Kidney glomerular epithelial cell (primary cell): ENCODE measurements at regions not wholly inside any gene's neighbourhood (a gene's known extent, or its start where the extent isn't known, plus 50 kb on each side); places are given as distances from the start of the nearest gene placed in this dataset.
"Not testable (repeated sequence)": the region's sequence is repeated elsewhere in the genome, so short reads cannot be mapped to it uniquely, and the experiment has no call there.

Experiments
- DNase-seq: peaks from one replicate; lab custom pipeline; 2025; lab: John Stamatoyannopoulos, UW

DNA sequence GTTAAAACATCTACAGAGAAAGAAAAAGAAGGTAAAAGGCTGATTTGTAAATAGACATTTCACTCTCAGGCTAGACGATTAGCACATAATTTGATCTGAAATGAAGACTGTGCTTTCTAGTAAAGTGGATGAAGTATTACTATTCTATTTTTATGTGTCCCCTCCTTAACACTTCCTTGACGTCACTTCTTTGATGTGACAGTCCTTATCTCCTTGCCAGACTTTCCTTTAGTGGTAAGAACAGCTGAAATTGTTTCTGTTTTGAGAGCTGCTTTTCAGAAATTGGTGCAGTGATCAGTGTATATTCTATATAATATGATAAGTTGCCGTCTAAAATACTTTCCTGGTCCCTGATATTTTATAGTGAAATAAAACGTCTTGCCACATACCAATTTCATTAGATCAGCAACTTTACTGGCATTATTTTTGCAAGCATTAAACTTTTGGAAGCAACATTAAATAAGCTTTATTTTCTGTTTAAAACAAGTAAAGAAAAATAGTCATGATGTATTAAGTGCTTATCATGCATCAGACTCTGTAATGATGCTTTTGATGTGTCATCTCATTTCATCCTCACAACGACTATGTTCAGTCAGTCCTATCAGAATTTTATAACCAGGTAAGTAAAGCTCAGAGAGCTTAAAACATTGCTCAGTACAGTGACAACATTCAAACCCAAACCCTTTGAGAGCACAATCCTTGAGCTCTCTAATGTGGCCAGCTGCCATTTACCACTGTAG, 210.3 kb upstream of the PCDH9 start:
- DNase-seq, result no peak

DNA sequence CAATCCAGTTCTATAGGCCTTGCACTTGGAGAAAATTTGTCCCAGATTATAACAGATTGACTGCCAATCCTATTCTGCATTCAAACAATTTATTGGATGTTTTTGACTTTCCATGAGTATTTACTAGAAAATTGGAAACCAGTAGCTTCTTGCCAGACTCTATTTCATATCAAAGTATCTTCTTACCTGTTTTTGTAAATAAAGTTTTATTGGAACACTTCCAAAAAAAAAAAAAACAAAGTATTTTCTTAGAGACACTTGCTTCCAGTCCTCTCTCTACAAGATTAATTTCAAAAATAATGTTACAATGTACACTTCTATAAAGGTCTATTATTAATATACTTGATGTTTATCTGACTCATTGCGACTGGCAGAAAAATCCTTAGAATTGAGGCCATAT, 209.2 kb upstream of the PCDH9 start:
- DNase-seq, result no peak

DNA sequence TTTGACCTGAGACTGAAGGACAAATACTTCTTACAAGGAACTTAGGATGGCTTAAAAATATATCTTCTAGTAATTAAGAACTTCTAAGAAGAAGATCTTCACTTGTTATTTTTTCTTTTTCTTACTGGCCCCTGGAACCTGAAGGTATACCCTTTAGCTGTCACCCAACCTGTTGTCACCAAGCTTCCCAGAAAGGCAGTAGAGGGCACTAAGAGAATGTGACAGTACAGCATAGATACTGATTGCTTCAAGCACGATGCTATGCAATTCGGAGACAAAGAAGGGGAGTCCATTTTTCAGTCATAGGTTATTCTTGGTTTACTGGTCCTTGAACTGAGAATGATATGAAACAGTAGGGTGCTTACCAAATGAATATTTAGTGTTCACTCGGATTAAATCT, 208.3 kb upstream of the PCDH9 start:
- DNase-seq, result no peak

DNA sequence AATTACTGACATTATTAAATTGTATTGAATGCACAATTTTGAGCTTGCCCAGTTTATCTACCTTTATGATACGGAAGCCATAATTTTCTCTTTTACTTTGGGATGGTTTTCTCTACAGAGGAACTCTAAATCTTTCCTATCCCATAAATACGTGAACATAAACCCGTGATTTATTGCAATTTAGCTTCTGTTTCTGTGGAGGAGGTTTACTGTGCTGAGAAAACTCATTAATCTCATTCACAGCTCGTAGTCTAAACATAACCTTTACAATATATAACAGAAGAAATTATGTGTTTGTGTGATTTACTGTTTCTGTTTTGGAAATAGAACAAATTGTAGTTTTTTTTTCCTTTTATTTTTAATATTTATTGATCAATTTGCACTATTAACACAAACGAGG, 207.1 kb upstream of the PCDH9 start:
- DNase-seq, result no peak

DNA sequence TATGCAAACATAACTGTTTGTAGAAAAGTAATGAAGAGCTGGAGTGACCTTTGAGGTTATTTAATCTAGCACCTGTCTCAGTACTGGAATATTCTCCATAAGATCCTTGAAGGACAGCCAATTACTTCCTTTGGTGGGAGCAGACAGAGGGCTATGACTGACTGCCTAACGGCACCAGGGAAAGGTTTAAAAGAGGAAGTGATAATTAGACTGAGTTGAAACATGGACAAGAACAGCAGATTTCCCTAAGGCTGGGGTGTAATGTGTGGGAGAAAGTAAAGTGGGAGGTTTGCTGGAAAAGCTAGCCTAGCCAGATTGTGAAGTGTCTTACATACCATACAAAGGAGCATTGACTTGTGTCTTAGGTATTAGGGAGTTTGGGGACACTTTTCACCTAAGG, 191.3 kb upstream of the PCDH9 start:
- DNase-seq, result no peak

DNA sequence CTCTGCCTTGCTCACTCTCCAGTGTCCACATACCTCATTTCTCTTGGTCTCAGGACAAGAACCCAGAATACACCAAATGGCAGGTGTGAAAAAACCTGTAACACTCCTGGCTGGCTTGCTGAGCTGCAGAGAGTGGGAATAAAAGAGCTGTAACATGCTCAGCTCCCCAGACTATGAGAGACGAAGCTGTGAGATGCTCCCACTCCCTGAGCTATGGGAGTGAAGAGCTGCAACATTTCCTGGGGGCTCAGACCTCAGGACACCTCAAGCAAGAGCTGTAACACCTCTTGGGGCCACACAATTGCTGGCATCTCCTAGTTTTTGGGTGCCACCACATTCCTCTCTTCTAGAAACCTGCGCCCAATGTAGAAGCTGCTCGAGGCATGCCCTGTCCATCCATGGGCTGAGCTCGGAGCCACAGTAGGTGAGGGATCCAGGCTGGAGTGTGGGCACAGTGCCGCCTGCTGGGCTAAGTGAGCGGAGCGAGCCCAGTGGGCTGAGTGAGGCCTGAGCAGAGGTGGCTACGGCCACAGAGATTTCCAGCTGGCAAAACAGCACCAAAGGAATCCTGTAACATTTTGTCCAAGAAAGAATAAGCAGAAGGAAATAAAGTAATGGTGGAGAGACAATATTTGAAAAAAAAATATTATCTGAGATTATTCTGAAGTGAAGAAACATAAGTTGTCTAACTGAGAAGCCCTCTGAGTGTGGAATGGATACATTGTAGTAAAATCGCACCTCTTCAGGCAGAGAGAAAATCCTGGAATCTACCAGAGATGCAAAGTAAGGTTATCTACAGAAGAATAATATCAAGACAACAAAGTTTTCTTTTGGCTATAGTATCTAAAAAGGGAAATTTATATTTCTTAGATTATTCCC, 186.2 kb upstream of the PCDH9 start:
- no peak for DNase-seq

DNA sequence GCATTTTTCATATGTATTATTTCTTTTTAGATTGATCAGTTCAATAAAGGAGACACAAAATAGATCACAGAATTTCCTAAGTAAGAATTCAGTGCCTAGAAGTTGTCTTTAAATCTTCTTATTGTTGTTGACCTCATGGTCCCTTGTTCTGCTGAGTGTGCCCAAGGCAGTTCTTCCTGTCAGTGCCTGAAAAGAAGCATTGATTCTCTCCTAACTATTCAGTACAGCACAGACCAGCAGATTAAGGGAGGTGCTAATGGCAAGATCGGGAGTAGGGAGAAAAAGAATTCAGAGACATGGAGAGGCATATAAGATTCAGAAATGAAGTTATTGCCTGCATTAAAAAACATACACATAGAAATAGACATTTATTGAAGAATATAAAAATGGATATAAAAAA, 180.5 kb upstream of the PCDH9 start:
- no peak for DNase-seq

DNA sequence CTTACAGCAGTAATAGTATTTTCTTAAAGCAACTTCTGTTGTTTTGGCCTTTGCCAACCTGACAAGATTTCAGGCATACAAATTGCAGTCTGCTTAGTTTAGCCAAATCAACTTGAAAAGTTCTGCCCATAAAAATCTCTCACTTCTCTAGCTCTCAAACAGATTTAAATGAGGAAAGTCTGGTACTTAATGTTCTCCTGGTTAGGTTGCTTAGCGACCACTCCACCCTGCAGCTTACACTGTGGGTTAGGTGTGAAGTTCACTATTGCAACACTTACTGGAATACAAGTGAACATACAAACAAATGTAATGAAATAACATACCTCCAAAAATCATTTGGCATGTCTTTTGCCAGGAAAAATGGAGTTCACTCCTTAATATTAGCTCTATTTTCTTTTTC, 178.7 kb upstream of the PCDH9 start:
- no peak for DNase-seq

DNA sequence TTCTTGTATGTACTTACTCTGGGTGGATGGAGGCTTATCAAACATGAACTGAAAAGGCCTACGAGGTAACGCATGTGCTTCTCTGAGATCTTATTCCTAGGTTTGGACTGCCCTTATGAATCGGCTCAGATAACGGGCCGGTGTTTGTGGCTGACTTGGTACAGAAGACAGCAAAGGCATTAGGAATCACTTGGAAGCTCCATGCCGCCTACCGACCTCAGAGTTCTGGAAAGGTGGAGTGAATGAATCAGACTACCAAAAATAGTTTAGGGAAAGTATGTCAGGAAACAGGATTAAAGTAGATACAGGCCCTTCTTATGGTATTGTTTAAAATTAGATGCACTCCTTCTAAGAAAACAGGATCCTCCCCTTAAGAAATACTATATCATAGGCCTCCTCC, 172.4 kb upstream of the PCDH9 start:
- DNase-seq, result no peak

DNA sequence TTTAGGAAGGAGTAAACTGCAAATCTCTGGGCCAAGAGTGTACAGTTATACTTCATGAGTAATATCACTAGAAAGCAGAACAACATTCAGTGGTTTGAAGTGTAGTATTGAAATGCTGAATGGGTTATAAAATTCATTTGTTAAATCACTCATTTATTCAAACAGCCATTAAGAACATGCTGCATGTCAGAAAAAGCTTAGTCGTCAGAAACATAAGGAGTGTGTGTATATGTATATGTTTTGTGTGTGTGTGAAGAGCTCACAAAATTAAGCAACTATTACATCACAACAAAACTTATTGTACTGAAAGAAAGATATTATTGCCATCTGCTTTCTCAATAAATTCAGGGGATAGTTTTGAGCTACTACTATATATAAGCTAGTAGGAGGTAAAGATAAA, 165.4 kb upstream of the PCDH9 start:
- no peak for DNase-seq

DNA sequence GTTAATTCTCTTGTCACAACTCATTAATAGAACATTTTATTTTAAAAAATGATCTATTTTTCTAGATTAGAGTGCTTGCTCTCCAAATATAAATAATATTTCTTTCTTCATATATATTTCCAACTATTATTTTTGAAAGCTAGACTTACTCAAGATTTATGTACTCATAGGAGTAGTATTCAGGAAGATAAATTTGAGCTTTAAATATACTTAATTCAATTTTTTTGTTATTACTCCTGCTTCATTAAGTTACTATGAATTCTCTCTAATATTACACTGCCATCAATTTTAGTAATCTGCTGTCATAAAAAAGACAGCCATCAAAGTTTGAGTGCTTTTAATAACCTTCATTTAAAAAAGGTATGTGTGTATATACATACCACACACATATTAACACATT, 161.9 kb upstream of the PCDH9 start:
- no peak for DNase-seq

DNA sequence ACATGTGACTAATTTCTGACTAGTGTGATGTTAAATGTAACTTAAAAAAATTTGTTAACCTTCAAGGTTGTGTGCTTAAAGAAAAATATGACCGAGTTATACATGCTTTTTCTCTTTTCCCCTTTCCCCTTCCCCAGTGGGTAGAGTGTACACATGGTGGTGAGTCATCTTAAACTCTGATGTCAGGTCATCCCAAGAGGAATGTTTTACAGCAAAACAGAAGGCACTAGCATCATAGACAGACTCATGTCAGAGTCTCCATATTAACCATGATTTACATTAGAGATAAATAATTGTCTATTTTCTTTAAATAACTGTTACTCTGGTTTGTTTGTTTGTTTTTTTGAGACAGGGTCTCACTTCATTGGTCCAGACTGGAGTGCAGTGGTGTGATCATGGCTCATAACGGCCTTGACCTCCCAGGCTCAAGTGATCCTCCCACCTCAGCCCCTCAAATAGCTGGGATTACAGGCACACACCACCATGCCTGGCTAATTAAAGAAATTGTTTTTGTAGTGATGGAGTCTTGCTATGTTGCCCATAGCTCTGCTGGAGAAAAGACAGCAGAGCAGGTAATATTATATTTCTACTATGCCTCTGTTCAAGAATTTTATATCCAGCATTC, 160.4 kb upstream of the PCDH9 start:
- no peak for DNase-seq

DNA sequence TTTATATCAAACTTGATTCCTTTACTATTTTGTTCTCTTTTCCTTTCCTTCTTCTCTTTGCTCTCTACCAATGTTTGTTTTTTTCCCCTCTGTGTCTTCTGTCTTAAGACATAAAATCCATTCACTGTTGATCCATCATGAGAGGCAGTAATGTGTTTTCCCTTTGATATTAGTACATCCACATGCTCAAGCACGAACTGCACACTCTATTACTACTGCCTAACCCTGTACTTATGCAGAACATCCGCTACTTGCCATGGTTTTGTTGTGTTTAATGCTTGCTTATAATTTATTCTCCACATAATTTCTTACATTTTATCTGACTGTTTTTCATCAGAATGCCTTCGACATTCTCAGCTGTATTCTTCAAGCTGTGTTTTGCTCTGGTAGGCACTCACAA, 159.0 kb upstream of the PCDH9 start:
- DNase-seq, result no peak

DNA sequence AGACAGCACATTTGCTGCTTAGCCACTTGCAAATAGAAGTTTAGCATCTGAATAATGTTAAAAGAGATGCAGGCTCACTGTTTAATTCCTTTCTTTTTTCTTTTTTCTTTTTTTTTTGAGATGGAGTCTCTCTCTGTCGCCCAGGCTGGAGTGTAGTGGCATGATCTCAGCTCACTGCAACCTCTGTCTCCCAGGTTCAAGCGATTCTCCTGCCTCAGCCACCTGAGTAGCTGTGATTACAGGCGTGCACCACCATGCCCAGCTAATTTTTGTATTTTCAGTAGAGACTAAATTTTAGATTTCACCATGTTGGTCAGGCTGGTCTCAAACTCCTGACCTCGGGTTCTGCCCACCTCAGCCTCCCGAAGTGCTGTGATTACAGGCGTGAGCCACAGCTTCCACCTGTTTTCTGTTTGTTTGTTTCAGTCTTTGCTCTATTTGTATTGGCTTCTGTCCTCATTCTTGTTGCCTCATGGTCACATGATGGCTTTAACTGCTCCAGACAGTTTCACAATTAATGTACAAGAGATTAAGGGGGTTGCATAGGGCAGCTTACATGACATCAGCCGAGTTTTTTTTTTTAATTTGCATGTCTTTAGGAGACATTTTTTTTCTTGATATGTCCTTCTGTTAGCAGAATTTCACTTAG, 153.1 kb upstream of the PCDH9 start:
- not testable (repeated sequence) for DNase-seq

DNA sequence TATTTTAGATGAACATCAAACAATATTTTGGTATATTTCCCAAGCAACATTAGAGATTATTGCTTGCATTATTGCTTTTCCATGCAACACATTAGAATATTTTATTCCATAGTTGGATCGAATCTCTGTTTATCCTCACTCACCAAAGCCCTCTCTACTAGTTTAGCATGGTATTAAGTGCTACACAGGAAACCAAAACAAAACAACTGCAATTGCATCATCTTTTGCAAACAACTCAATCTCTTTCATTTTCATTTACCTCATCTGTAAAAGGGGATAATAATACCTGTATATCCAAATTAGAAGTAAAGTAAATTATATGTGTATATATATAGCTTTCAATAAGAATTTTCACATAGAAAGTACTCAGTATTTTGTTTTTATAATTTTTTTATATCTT, 147.8 kb upstream of the PCDH9 start:
- DNase-seq, result no peak

DNA sequence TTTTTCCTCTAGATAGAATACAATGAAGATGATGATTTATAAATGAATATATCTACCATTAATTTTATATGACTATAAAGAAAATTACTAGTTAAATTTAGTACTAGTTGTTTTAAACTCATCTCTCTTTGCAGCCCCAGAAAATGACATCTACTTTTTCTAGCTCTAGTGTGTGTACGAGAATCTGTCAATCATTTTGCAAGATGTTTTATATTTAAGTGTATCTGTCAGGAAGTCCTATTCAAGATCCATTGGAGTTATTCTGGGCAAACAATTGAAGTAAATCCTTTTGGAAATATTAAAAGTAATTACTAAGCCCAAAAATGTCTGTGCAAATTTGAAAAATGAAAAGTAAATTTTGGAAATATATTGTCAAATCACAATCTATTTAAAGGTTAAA, 144.3 kb upstream of the PCDH9 start:
- DNase-seq, result no peak

DNA sequence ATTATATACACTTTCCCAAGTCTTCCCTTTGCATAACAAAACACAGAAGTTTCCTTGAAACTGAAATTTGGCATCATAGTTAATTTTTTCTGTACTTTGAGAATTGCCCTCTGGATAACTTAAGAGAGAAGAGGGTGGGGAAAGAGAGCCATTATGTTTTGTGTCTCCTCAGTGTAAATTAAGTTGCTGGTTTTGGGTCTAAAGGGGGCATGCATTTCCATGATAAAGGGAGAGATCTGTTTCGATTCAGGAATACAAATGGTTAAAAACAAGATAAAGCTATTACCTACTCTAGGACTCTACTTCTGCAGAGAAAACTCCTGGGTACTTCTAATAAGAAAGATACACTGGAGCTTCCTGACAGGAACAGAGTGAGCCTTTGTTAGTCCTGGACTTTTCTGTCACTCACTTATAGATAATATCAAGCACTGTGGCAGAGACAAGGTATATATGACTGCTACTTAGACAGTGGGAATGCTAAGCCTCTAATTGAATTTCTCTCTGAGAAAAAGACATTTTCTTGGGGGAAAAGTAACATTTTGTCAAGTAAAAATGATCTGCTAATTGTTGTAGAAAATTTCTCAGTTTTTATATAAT, 142.8 kb upstream of the PCDH9 start:
- DNase-seq, result no peak

DNA sequence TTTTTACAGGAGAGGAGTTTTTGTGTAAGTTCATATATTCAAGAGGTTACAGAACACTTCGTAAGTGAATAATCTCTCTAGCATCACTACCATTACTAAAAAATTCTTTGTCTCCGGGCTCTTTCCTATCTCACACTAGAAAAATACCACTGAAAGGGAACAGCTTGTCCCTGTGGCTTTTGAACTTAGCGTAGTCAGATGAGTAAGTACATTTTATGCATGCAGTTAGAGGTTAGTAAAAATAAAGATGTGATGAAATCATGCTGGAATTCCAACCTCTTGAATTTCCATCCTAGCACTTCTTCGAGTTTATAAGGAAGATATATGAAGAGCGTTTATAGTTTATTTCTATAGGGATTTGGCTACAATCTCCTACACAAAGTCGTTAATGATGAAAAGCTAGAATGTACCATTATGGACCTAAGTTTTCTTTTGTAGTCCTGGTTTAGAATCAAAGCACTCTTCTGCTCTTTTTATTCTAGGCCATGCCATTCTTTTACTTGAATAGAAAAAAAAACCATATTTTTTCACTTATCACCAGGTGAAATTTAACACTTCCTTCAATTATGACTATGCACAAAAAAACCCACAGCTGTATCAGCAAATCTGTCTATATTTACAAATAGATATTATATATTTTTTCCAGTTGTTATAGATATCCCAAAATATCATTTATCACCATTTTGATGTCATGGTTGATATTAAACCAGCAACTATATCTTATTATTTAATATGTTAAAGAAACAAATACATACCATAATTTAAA, 139.9 kb upstream of the PCDH9 start:
- peak; percentile 50 for DNase-seq

DNA sequence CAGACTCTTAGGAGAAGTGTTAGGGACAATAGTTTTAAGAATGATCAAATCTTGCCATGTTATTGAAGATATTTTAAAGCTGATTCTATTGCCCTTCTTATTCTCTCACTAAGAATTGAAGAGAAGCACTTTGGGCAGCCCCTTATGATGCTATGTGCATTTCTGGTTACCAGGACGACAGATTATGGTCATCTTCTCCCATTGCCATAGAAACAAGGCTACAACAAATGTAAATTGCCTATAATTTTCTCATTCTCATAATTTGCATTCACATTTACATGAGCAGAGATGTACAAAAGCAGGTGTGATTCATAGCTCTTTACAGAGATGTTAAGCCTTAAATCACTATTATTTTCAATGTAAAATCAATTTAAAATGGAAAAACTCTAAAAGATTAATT, 137.3 kb upstream of the PCDH9 start:
- DNase-seq, result no peak

DNA sequence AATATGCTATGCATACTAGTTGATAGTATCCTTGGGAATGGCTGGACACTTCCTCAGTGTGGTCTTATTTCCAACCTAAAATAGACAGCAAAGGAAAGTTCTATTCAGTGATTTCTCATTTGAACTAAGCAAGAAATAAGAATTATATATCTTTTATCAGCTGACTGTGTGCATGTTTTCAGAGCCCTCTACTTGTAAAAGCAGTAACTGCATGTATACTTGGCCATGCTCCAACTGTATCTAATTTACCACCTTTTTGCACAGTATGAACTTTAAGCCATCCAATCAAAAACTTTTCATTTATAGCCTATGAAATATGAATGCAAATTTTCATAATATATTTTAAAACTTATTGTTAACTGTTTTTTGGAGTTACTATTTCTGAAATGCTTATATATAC, 136.4 kb upstream of the PCDH9 start:
- no peak for DNase-seq

DNA sequence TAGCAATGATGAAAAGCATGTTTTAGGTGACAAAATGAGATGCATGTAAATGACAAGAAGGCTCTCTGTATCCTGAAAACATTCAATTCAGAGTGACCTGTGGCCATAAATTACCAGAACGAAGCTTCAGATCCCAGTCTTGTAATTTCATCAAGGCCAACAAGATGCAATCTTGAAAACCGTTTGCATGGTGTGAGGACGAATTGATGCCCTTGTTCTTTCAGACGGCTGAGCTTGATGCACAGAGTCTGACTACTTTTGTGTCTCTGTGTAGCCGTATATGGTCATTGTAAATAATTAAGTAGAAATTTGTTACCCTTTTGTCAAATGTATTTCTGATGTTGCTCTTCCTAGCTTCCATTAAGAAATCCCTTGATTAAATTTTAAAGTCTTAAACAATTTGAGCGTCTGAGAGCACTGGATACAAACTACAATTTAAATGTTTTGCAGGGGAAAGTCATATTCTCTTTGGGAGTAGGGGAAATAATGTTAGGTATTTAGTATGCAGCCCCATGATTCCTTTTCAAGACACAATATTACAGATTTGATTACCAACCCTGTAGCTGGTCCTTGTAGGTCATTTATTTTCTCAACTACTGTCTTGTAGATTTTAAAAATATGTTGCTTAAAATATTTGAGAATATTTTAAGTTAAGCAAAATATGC, 125.8 kb upstream of the PCDH9 start:
- DNase-seq, result no peak
